ENCODE measurements at regions not wholly inside any gene's neighbourhood (a gene's known extent, or its start where the extent isn't known, plus 50 kb on each side); places are given as distances from the start of the nearest gene placed in this dataset.

GRCh38 chr2:11090187-11090586 is 65.1 kb upstream of the SLC66A3 start:
- no peak overlapping the region for H2BK15ac ChIP-seq (ENCODE audit: low read length)
- no peak overlapping the region for H4K8ac ChIP-seq (ENCODE audit: extremely low read depth, insufficient read depth, low read length)
- H3K36me3 ChIP-seq (ENCODE audit: control insufficient read depth in 2 of 4, insufficient read depth in 4 of 4, low read length in 3 of 4): no peaks in the 10 kb centered on the region
- no peak overlapping the region for H3K18ac ChIP-seq (ENCODE audit: extremely low read depth, low read length)
- H2BK20ac ChIP-seq (ENCODE audit: low read length): no peak overlapping the region
- no peak overlapping the region for H2BK5ac ChIP-seq (ENCODE audit: low read depth, low read length)
- no peak for DNase-seq (ENCODE audit: low read depth in 1 of 2, low spot score in 2 of 2)
- POLR2A ChIA-PET (ENCODE audit: partially characterized antibody): no interaction called here
- FAIRE-seq: no peak
- H3K4ac ChIP-seq (replicated peaks; ENCODE audit: insufficient read length, low read depth, low read length): no peak overlapping the region
- no peak overlapping the region for H3K27ac ChIP-seq (ENCODE audit: low read depth, low read length)
- no peak overlapping the region for H2BK120ac ChIP-seq (replicated peaks; ENCODE audit: low read depth, low read length)
- H3K9me3 ChIP-seq (ENCODE audit: insufficient read depth in 2 of 2, low read depth in 1 of 2, low read length in 1 of 2): no peaks in the 10 kb centered on the region
- WGBS, 2 experiments (ENCODE audit: extremely low coverage in 1 of 2, insufficient coverage in 1 of 2, insufficient read length in 1 of 2, insufficient replicate concordance in 2 of 2, low coverage in 1 of 2, low lambda C conversion rate in 2 of 2, missing lambda C conversion rate in 1 of 2): 94% methylated on average over 2 of the region's 2 CpGs; no CpG with 5 or more reads in 1 of the 2 experiments
- no peak overlapping the region for H3K23ac ChIP-seq (ENCODE audit: insufficient read length)
- no peak overlapping the region for H4K91ac ChIP-seq (replicated peaks; ENCODE audit: insufficient read length, low read length)
- H4K20me1 ChIP-seq (replicated peaks in 1 of 2; ENCODE audit: control insufficient read depth in 1 of 2, insufficient read depth in 2 of 2, low read length in 2 of 2): no peaks in the 10 kb centered on the region
- H3K4me3 ChIP-seq (ENCODE audit: extremely low read depth in 1 of 4, insufficient read depth in 2 of 4, low read depth in 3 of 4, low read length in 4 of 4): no peak overlapping the region
- H3K4me2 ChIP-seq (ENCODE audit: insufficient read depth in 1 of 2, low read depth in 2 of 2, low read length in 2 of 2): no peak overlapping the region
- H3K4me1 ChIP-seq (replicated peaks in 1 of 4; ENCODE audit: control insufficient read depth in 3 of 4, insufficient read depth in 4 of 4, low read length in 3 of 4): peaks cover 0 to 4% (median 1%) of the 10 kb centered on the region in 4 experiments; a peak in 3 of 7 replicates
- no peak overlapping the region for H3K14ac ChIP-seq (ENCODE audit: insufficient read length)
- H3K79me1 ChIP-seq (ENCODE audit: low read depth, low read length): no peaks in the 10 kb centered on the region; the same call in 1 of the 2 replicates
- no peak overlapping the region for H2AK5ac ChIP-seq (ENCODE audit: low read depth, low read length)
- no peak overlapping the region for H2BK12ac ChIP-seq (ENCODE audit: low read depth, low read length)
- H3K9ac ChIP-seq (replicated peaks in 1 of 4; ENCODE audit: extremely low read depth in 1 of 4, low read depth in 3 of 4, low read length in 3 of 4): no peak overlapping the region
- no peak overlapping the region for H4K5ac ChIP-seq (ENCODE audit: insufficient read length, low read depth, low read length)
- CTCF ChIA-PET (ENCODE audit: partially characterized antibody): interaction anchor here (1.2 kb wide), 1 partner anchor 42 kb away, joined by 4 read pairs; a partner anchor contains a TSS
- H3K56ac ChIP-seq (replicated peaks; ENCODE audit: insufficient read length, low read depth, low read length): no peak overlapping the region
- H3K27me3 ChIP-seq (replicated peaks in 1 of 4; ENCODE audit: control insufficient read depth in 3 of 4, extremely low read depth in 1 of 4, insufficient read depth in 3 of 4, low read length in 3 of 4): no peaks in the 10 kb centered on the region
- no peaks in the 10 kb centered on the region for H3K79me2 ChIP-seq (ENCODE audit: control insufficient read depth in 1 of 2, insufficient read depth in 2 of 2, low read length in 2 of 2)
- no peak overlapping the region for H2AFZ ChIP-seq (ENCODE audit: low read length)
- no peaks in the 10 kb centered on the region for H3K23me2 ChIP-seq (ENCODE audit: low read depth, low read length)
- TF ChIP-seq SIRT6 (IDR thresholded peaks at IDR 0.05; ENCODE audit: low read length) (no peak), SAP30 (IDR thresholded peaks at IDR 0.05; ENCODE audit: insufficient read depth, insufficient replicate concordance, low read length) (no peak), SIN3A (conservative IDR thresholded peaks at IDR 0.05 in 1 of 2, IDR thresholded peaks at IDR 0.05 in 1 of 2; ENCODE audit: low read depth in 1 of 2, low read length in 2 of 2) (no peak), RNF2 (IDR thresholded peaks at IDR 0.05; ENCODE audit: borderline replicate concordance, low read depth, low read length, missing control alignments, poor library complexity, severe bottlenecking) (no peak), SRF (IDR thresholded peaks at IDR 0.05; ENCODE audit: low read depth, low read length) (no peak), MAX (IDR thresholded peaks at IDR 0.05) (no peak), ATF3 (IDR thresholded peaks at IDR 0.05; ENCODE audit: insufficient read depth, low read depth, low read length) (no peak), CBX8 (IDR thresholded peaks at IDR 0.05; ENCODE audit: borderline replicate concordance, low read depth, low read length) (no peak), POLR2AphosphoS5 (IDR thresholded peaks at IDR 0.05; ENCODE audit: low read depth, low read length) (no peak), NRF1 (IDR thresholded peaks at IDR 0.05; ENCODE audit: low read depth, low read length) (no peak), EGR1 (IDR thresholded peaks at IDR 0.05; ENCODE audit: borderline replicate concordance, low read depth, low read length) (no peak), PHF8 (conservative IDR thresholded peaks at IDR 0.05; ENCODE audit: low read depth, low read length) (no peak)

All from H1 (cell line).